ENCODE measurements at regions not wholly inside any gene's neighbourhood (a gene's known extent, or its start where the extent isn't known, plus 50 kb on each side); places are given as distances from the start of the nearest gene placed in this dataset.
"Not testable (repeated sequence)": the region's sequence is repeated elsewhere in the genome, so short reads cannot be mapped to it uniquely, and the experiment has no call there.

DNA sequence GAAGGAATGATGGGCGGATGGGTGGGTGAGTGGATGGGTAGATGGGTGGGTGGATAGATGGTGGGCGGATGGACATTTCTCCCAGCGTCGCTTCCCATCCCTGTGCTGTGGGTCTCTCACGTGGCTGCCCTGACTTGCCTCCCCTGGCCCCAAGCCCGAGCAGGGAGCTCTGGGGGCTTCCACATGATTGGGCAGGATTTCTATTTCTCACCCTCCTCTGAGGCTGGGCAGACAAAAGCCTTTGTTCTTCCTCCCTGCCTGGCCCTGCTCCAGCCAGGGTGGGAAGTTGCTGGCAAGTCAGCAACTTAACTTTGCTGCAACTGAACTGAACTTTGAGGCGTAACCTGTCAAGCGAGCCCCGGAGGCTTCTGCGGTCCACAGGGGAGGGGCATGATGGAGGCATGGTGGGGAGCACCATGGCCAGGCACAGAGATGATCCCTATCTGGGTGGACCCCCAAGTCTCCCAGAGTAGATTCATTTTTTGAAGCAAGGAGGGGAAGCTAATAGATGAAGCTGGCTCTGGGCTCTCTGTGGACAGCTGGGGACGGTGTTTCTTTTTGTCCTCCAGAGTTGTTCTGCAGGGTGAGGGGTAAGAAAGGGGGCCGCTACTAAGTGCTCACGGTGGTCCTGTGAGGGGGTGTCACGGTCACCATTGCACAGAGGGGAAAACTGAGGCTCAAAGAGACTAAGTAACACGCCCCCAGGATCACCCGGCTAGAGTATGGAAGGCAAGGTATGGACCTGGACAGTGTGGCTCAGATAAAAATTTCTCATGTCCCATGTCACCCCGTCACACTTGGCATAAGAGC lies 140.1 kb downstream of the CEBPB start:
- no peak for DNase-seq

DNA sequence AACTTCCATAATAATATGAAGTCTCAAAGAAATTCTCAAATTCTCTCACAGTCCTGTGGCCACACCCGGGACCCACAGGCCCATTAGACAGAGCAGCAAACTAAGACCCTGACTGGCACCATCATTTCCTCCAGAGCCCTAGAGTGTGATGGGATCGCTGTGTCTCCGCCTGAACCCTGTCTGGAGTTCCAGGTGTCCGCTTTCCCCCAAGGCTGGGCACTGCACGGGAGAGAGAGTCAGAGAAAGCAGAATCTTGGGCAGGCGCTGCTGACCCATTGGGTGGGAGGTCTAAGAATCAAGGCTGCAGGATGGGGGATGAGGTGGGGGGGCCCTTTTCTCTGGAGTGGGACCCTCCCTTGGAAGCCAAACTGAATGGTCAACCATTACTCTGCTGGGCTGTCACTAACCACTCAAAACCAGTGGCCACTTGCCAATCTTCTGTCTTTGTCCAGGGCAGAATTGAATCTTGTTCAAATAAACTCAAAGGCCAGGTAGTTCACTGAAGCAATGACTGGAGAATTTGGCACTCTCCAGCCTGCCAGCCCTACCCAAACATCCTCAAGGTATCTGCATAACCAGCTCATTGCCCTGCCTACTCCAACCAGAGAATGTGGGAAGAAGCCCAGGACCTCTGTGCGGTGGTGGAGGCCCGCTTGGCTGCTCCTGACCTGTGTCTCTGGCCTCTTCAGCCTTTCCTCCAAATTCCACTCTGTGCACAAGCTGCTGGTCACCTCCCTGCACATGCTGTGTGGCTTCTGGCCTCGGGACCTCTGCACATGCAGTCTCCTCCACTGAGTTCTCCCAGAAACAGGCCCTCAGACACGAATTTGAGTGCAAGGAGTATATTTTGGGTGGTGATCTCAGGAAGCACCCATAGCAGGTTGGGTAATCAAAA lies 141.1 kb downstream of the CEBPB start:
- DNase-seq: no peak

DNA sequence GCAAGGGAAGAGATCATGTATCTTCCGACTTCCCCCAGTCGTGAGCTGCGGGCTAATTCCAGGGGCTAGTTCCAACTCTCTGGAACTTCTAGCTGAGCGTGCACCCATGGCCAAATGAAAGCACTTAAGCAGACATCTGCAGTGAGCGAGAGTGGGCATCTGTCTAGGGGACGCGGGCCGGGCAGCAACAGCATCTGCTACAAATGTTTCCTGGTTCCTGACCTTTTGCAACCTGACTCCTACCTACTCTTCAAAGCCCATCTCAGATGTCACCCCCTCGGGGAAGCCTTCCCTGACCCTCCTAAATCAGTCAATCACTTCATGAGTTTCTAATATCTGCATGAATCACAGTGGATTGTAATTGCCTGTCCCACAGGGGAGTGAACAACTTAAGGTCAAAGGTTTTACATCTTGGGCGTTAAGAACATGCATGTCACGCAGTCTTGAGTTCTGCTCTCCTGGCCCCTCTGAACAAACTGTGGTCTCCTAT lies 141.9 kb downstream of the CEBPB start:
- no peak for DNase-seq

DNA sequence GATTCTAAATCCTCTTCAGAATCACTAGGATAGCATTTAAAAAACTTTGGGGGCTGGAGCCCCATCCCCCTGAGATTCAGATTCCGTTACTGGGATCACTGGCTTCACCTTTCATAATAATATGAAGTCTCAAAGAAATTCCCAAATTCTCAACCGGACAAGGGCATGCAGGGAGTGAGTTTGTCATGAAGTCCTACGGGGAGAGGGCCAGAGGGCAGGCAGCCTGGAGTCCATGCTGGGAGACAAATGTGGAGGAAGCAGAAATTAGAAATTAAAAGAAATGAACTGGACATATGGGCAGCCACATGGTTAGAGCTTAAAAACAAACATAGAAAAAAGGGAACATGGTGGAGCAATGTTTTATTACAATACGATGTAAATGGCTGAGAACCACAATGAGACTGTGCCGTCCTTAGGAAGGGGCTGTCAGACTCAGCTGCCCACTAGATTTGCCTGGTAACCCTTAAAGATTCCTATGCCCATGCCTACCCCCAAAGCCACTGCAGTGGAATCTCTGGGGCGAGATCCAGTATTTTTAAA lies 142.6 kb downstream of the CEBPB start:
- no peak for DNase-seq

DNA sequence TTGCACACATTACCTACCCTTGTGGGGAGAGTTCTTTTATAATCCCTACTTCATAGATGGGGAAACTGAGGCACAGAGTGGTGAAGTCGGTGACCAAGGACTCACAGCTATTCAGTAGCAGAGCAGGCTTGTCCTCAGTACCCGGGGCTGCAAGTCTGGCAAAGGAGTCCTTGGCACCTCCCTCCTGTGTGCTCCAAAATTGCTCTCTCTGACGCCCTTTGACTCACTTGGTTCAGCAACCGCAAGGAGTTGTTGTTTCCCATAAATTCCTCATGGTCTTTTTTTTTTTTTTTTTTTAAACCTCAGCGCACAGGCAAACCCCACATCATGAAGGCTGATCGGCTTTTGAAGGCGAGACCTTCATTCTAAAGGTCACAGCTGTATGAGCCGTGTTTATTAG lies 143.2 kb downstream of the CEBPB start:
- DNase-seq: peak; percentile 92

DNA sequence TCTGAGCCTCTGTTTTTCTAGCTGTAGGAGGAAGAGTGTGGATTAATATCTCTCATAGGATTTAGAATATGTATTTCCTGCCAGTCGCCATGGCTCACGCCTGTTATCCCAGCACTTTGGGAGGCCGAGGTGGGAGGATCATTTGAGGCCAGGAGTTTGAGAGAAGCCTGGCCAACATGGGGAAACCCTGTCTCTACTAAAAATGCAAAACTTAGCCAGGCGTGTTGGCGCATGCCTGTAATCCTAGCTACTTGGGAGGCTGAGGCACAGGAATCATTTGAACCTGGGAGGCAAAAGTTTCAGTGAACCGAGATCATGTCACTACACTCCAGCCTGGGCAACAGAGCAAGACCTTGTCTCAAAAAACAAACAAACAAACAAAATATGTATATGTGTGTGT lies 143.9 kb downstream of the CEBPB start:
- DNase-seq: not testable (repeated sequence)

DNA sequence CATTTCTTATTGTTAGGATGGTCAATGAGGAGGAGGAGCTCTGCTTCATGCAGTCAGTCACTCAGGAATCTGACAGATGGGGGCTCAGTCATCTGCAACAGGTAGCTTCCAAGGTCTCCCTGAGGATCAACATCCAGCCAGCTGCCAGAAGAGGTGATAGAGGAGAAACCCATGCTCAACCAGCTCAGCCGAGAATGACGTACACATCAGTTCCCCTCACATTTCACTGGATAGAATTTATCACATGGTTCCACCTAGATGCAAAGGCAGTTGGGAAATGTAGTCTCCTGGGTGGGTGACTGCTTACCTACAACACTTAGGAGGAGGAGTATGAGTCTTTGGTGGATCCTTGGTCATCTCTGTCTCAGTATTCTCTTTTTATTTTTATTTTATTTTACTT lies 144.5 kb downstream of the CEBPB start:
- peak; percentile 39 for DNase-seq

DNA sequence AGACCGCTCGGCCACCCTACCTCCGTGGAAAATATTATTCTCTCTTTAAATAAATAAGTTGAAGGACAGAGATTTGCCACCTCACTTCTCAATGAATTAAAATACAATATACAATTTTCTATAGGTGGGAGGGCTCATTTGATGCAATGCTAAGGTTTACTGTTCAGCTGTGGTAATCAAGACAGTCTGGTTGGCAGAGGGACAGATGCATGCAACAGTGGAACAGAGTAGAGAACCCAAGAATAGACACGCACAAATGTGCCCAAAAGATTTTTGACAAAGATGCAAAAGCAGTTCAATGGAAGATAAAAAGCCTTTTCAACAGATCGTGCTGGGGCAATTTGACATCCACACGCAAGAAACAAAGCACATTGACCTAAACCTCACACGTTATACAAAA lies 145.2 kb downstream of the CEBPB start:
- DNase-seq: no peak

DNA sequence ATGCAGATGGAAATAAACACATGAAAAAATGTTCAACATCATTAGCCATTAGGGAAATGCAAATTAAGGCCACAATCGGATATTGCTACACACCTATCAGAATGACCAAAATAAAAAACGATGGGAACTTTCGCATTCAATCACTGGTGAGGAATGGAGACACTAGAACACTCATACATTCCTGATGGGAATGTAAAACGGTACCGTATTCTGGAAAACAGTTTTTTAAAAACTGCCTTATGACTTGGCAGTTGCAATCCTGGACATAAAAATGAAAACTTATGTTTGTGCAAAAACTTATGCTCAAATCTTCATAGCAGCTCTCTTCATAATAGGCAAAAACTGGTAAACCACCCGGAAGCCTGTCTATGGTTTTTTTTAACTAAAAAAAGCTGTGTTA lies 146.0 kb downstream of the CEBPB start:
- peak; percentile 63 for DNase-seq

DNA sequence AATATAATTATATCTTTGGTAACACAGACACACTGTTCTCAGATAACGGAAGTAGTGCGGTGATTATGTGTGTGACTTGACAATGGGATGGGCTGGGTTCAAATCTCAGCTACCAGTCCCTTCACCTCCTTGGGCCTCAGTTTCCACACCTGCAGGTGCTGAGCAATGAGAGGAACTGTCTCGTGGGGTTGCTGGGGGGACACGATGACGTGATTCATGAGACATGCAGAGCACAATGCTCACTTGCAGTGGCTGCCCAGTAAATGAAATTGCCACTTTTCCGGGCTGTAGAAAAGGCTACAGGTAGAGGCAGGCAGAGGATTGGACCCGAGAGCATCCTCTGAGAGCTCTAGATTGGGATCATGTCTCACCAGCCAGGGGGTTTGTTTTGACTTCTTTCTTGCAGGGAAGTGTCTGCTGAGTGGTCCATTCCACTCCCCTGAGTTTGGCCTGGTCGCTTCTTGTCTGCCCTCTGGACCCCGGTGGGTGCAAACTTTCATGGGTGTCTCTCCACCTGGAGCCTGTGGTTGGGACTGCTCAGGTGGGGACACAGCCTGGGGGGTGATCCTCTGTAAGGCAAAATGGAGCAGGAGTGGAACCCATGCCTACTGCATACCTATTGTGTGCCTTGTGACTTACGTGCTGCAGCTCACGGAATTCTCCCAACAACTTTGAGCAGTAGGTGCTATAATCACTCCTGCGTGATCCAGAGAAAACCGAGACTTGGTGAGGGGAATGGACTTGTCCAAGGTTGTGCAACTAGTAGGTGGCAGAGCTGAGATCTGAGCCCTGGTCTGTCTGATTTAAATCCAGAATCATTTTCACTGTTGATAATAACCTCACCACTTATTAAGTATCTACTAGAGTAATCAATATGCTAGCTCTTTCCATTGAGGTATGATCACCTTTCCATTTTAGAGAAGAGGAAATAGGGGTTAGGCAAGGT lies 147.2 kb downstream of the CEBPB start:
- no peak for DNase-seq

DNA sequence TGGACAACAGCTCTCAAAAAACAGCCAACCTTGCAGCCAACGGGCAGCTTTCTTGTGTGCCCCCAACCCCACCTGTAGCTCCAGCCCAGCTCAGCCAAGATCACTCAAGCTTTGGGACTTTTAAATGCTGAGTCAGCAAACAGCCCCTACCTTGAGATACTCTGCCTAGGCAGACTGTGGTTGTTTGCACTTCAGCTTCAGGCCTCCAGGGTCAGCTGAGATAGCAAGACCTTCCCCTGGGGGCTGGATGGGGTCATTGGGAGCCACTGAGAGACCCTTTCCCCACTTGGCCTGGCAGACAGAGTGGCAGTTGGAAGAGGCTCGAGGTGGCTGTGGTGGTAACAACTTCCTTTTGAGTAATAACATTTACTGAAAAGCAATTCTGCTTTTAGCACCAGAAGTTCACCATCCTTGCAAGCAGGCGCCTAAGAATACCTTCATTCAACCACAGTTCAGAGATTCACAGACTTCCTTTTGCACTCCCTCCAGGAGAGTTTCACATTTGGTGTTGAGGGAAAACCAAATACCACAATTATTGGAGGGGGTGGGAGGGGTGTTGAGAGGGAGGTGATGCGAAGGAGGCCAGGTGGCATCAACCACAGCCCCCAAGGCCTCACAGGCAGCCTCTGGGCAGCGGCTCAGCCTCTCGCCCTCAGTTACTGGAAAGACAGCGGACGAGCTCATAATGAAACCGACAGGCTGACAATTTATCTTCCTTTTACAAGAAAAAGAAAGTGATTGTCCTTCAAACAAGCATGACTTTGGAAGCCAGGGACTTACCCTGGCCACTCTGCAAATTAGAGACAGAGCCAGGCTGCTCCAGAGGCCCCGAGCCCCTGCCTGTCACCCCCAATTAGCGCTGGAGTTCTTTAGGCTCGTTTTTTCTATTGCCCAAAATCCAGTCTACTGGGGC lies 148.1 kb downstream of the CEBPB start:
- peak; percentile 48 for DNase-seq

DNA sequence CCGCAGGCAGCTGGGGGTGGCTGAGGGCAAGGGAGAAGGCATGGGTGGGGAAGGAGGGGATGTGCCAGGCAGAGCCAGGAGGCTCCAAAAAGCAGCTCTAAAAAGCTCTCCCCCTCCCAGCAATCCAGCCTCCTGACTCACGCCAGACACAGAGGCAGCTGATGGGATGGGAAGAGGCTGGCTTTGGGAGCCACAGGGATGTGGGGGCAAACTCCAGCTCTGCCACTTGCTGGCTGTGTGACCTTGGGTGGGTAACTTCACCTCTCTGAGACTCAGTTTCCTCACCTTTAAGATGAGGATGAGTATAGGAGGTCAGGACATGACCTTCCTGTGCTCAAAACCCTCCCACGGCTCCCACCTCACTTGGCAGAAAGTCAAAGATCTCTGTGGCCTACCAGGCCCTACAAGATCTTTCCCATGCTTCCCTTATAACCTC lies 148.9 kb downstream of the CEBPB start:
- DNase-seq: peak; percentile 78

DNA sequence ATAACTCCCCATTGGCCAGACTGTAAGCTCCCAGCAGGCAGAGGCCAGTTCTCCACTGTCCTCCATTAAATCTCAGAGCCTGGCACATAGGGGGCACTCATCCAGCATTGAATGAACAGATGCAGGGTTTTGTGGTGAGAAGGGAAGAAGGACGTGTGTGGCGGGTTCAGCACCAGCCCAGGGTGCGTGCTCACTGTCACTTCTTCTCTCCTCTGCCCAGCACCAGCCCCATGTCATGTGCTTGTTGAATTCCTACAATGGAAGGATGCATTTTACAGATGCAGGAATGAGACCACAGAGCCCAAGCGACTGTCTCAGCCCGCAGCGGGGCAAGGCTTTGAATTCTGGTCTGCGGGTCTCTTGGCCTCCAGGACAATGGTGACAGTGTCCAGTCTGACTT lies 149.9 kb downstream of the CEBPB start:
- no peak for DNase-seq

DNA sequence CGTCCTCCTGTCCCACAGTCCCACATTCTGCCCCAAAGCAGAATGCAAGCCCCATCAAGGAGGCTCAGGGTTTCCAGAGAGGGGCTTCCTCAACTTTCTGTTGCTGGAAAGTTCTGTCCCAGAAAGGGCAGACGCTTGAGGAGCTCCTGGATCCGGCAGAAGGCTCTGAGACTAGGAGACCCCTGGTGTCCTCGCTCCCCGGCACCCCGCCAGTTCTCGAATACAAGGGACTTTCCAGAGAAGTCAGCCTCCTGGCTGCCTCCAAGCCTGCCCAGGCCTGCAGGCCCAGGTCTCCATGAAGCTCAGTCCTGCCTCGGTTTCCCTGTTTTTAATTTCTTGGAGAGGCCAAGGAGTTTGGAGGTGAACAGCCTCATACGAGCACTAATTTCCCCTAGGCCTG lies 150.4 kb downstream of the CEBPB start:
- no peak for DNase-seq

DNA sequence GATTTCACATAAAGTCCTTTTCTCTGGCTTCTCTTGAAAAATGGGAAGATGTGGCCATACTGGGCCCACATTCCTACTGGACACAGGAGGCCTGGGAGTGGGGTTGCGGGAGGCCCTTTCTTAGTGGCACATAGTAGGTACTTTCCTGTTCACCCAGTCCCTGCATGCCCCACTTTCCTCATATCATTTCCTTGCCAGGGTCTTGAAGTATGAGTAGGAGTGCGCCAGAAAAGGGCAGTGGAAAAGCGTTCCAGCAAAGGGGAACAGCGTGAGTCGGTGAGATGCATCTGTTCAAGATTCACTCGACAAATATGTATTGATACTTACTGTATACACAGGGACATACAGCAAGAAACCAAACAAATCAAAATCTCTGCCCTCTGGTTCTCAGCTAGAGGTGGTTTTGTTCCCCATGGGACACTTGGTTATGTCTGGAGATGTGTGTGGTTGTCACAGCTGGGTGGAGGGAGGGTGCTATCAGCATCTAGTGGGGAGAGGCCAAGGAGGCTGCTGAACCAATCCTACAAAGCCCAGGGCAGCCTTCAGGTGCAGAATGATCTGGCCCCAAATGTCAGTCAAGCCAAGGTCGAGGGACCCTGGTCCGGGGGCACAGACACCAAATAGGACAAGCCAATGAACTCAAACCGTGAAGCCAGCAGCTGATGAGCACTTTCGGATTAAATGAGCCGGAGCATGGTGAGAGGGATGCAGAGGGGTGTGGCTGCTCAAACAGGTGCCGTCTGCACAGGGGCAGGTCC lies 151.4 kb downstream of the CEBPB start:
- DNase-seq: no peak

DNA sequence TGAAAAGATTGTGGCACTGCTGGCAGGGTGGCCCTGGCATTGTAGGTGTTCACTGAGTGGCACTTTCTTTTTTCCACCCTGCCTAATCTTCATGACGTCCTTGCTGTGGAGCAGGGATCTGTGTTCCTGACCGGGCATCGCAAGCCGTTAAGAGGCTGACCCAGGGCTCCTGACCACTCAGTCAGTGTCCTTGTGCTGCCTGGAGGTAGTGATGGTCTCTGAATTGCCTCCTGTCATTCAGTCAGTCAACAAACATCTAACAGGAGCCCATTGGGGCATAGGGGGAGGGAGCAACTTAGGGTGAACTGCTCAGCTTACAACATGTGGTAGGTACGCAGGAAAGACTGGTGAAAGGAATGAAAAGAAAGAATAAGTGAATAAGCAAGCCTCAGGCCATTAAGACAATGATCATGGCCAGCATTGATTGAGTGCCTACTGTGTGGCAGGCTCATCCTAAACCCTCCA lies 152.0 kb downstream of the CEBPB start:
- no peak for DNase-seq

DNA sequence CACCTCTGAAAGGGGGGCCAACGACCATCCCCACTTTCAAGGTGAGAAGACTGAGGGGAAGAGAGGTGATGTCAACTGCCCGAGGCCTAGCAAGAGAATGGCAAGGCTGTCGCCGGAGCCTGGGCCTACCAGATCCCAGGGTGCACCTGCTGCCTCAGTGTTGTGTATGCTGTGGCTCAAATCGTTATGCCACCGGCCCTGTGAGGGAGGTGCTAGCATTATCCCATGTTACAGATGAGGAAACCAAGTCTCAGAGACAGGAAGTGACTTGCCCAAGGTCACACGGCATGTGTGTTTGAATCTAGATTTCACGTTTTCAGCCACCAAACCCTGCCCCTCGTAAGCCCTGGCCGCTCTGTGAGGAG lies 152.5 kb downstream of the CEBPB start:
- DNase-seq: no peak

DNA sequence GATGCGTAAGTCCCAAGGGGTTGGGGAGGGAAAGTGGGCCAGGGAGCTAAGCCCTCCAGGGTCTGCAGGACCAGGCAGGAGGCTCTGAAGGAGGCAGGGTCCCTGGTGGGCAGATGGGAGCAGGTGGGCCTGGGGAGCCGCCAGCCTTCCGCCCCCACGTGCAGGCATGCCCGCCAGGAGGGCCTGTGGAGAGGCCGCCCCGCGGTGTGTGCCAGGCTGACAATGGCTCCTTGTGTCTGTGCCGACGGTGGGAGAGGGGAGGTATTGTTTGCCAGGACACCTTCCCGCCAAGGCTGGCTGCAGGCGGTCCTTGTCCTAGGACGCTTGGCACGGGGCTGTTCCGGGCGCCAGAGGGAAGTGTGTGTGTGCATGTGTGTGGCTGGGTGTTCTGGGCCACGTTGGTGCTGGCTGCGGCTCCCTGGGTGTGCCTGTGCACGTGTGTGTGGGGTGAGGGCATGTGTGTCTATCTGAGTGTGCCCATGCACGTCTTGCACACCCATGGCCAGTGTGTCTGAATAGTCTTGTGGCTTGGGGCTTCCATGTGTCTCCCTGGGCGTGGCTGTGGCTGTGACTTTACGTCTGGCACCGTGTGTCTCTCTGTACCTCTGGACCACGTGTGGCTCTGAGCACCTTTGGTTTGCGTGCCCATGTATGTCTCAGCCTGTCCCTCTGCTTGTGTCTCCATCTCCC lies 153.0 kb downstream of the CEBPB start:
- no peak for DNase-seq

DNA sequence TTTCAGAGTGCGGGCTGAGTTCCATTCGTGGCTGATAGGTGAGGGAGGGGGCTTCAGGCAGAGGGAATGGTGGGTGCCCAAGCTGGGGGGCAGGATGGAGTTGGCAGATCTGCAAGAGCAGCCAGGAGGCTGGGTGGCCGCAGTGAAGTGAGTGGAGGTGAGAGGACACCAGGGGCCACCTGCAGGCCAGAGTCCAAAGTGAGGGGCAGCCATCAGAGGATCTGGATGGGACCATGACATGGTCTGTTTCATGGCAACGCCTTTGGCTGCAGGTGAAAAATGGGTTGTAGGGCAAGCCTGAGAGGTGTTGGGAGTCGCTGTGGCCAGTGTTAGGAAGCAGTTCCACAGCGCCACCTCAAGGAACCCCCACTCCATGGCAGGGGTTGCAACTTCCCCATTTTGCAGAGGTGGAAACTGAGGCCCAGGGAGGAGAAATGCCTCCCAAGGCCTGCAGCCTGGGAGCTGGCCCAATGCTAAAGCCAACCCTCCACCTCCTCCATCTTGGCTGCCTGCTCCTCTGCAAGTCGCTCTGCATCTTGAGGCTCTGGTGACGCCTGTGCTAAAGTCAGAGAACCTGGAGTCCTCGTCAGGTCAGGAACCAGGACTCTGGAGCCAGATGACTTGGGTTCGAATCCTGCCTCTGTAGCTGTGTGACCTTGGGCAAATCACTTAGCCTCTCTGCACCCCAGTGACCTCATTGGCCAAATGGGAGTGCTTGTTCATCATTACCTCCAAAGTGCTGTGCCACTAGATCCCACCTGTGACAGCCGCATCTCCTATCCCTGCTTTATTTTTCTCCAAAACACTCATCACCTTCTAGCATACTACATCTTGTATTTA lies 153.8 kb downstream of the CEBPB start:
- DNase-seq: no peak

Measured in fibroblast of skin of right quadriceps (primary cell).